GM19468 (cell line): ENCODE measurements at regions not wholly inside any gene's neighbourhood (a gene's known extent, or its start where the extent isn't known, plus 50 kb on each side); places are given as distances from the start of the nearest gene placed in this dataset.
"Not testable (repeated sequence)": the region's sequence is repeated elsewhere in the genome, so short reads cannot be mapped to it uniquely, and the experiment has no call there.

Experiments
- ATAC-seq: cut with Tn5 transposase; IDR thresholded peaks from one replicate; pipeline ENCODE4 v1.9.1; 2021; ENCODE audit warnings: mild to moderate bottlenecking, moderate library complexity, moderate number of reproducible peaks; ENCODE audit not compliant: unreplicated experiment; ENCODE audit errors: extremely low read depth

GRCh38 chr7:36055207-36055606, 97.8 kb upstream of the EEPD1 start:
- no peak for ATAC-seq

- ATAC-seq: no peak
These were observed 95.7 kb upstream of the EEPD1 start for GRCh38 chr7:36057323-36057722.

- no peak for ATAC-seq
These were observed 94.9 kb upstream of the EEPD1 start for GRCh38 chr7:36058020-36058592.

GRCh38 chr7:36060388-36060787, 92.7 kb upstream of the EEPD1 start:
- ATAC-seq: not testable (repeated sequence)

GRCh38 chr7:36062154-36062815, 90.8 kb upstream of the EEPD1 start:
- no peak for ATAC-seq

- no peak for ATAC-seq
These were observed 88.4 kb upstream of the EEPD1 start for GRCh38 chr7:36064676-36065075.

- not testable (repeated sequence) for ATAC-seq
These were observed 87.3 kb upstream of the EEPD1 start for GRCh38 chr7:36065563-36066342.

- ATAC-seq: no peak
These were observed 86.8 kb upstream of the EEPD1 start for GRCh38 chr7:36066343-36066664.

- no peak for ATAC-seq
These were observed 82.8 kb upstream of the EEPD1 start for GRCh38 chr7:36070230-36070629.

GRCh38 chr7:36071605-36072004, 81.4 kb upstream of the EEPD1 start:
- no peak for ATAC-seq

GRCh38 chr7:36072620-36073019, 80.4 kb upstream of the EEPD1 start:
- ATAC-seq: no peak

- no peak for ATAC-seq
These were observed 77.5 kb upstream of the EEPD1 start for GRCh38 chr7:36075561-36075960.

GRCh38 chr7:36076074-36076473, 77.0 kb upstream of the EEPD1 start:
- no peak for ATAC-seq

GRCh38 chr7:36078816-36079360, 74.2 kb upstream of the EEPD1 start:
- no peak for ATAC-seq

GRCh38 chr7:36079446-36080025, 73.5 kb upstream of the EEPD1 start:
- no peak for ATAC-seq

GRCh38 chr7:36080843-36081242, 72.2 kb upstream of the EEPD1 start:
- ATAC-seq: no peak

GRCh38 chr7:36082216-36082615, 70.8 kb upstream of the EEPD1 start:
- ATAC-seq: no peak

GRCh38 chr7:36082910-36083309, 70.1 kb upstream of the EEPD1 start:
- no peak for ATAC-seq

- ATAC-seq: no peak
These were observed 69.3 kb upstream of the EEPD1 start for GRCh38 chr7:36083626-36084380.

GRCh38 chr7:36084485-36085091, 68.5 kb upstream of the EEPD1 start:
- ATAC-seq: no peak
